OCI-LY7 (cell line): ENCODE measurements at regions not wholly inside any gene's neighbourhood (a gene's known extent, or its start where the extent isn't known, plus 50 kb on each side); places are given as distances from the start of the nearest gene placed in this dataset.

Source experiments
- EZH2phosphoT487 ChIP-seq: fragments of 200-600 bp; sonication (generic); IDR thresholded peaks from 2 replicates; pipeline ENCODE4 v1.6.1; 2018; ENCODE audit warnings: low read depth, borderline replicate concordance, mild to moderate bottlenecking, mixed run types, antibody characterized with exemption, low read length, moderate library complexity, mixed read lengths
- TF ChIP-seq, protein P1 (sequence below): fragments of 200-600 bp; sonication (generic); conservative IDR thresholded peaks from 2 replicates; pipeline ENCODE4 v1.5.1; 2014; ENCODE audit warnings: mild to moderate bottlenecking, antibody characterized with exemption, low read length, moderate library complexity, mixed read lengths

- TF ChIP-seq, protein P1, sequence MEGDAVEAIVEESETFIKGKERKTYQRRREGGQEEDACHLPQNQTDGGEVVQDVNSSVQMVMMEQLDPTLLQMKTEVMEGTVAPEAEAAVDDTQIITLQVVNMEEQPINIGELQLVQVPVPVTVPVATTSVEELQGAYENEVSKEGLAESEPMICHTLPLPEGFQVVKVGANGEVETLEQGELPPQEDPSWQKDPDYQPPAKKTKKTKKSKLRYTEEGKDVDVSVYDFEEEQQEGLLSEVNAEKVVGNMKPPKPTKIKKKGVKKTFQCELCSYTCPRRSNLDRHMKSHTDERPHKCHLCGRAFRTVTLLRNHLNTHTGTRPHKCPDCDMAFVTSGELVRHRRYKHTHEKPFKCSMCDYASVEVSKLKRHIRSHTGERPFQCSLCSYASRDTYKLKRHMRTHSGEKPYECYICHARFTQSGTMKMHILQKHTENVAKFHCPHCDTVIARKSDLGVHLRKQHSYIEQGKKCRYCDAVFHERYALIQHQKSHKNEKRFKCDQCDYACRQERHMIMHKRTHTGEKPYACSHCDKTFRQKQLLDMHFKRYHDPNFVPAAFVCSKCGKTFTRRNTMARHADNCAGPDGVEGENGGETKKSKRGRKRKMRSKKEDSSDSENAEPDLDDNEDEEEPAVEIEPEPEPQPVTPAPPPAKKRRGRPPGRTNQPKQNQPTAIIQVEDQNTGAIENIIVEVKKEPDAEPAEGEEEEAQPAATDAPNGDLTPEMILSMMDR: no peak
- TF ChIP-seq EZH2phosphoT487: no peak
Measured at GRCh38 chr1:227445092-227445674, 118.2 kb upstream of the ZNF678 start.
